Fibroblast of lung (primary cell): ENCODE measurements at regions not wholly inside any gene's neighbourhood (a gene's known extent, or its start where the extent isn't known, plus 50 kb on each side); places are given as distances from the start of the nearest gene placed in this dataset.

ENCODE experiments used
- CTCF ChIP-seq, 2 donors: IDR thresholded peaks in 1 of 2; conservative IDR thresholded peaks in 1 of 2; 1 replicate in 1 of 2; 2 replicates in 1 of 2; pipeline ENCODE4 v1.5.1; 2011 to 2012; ENCODE audit warnings: low read length in 2 of 2, control low read depth in 1 of 2, inconsistent platforms in 1 of 2, low read depth in 1 of 2, mild to moderate bottlenecking in 1 of 2
- EZH2 ChIP-seq: IDR thresholded peaks from 2 replicates; pipeline ENCODE4 v1.5.1; 2012; ENCODE audit warnings: low read length, control low read depth, mild to moderate bottlenecking; ENCODE audit errors: missing control alignments

DNA sequence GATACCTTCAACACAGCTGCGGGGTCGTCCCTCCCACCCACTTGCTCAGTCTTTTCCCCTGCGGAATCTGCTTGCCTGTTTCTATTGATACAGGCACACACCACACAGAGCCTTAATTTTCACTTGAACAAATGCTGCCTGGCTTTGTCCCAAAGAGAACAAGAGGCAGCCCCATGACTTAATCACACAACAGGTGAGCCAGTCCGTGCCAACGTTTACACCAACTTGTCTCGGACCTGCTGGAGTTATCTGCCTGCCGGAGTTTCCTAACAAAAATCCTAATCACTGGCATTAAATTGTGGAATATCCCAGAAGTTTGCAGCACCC is 186.8 kb upstream of the RREB1 start:
- TF ChIP-seq EZH2 (no peak), CTCF (conservative IDR thresholded peaks at IDR 0.05 in 1 of 2, IDR thresholded peaks at IDR 0.05 in 1 of 2; ENCODE audit: low read depth in 1 of 2, low read length in 2 of 2) (no peak)
